ENCODE measurements at regions not wholly inside any gene's neighbourhood (a gene's known extent, or its start where the extent isn't known, plus 50 kb on each side); places are given as distances from the start of the nearest gene placed in this dataset.

- DNase-seq, result no peak
- H3K4me1 ChIP-seq (ENCODE audit: control insufficient read depth, insufficient read depth, low read length), result no peaks in the 10 kb centered on the region
- peaks cover 4% of the 10 kb centered on the region for H3K27me3 ChIP-seq (ENCODE audit: control insufficient read depth, insufficient read depth, low read length)
- H3K9me3 ChIP-seq (ENCODE audit: control insufficient read depth, low read depth, low read length), result no peaks in the 10 kb centered on the region
- H3K36me3 ChIP-seq (ENCODE audit: control insufficient read depth, insufficient read depth, low read length), result no peaks in the 10 kb centered on the region
- H3K4me3 ChIP-seq (ENCODE audit: low read length), result no peak overlapping the region
- no CpG with 5 or more reads among the region's 4 CpGs for WGBS (ENCODE audit: insufficient coverage, low lambda C conversion rate)
- H3K27ac ChIP-seq (ENCODE audit: low read length), result no peak overlapping the region
Measured at GRCh38 chr16:82361885-82362284, 191.9 kb upstream of the MPHOSPH6 start.

GRCh38 chr16:82360024-82360783 is 190.2 kb upstream of the MPHOSPH6 start:
- no peak for DNase-seq

GRCh38 chr16:82358606-82359221 is 188.7 kb upstream of the MPHOSPH6 start:
- Histone ChIP-seq H3K27ac (ENCODE audit: low read length) (no peak overlapping the region), H3K36me3 (ENCODE audit: control insufficient read depth, insufficient read depth, low read length) (no peaks in the 10 kb centered on the region), H3K9me3 (ENCODE audit: control insufficient read depth, low read depth, low read length) (no peaks in the 10 kb centered on the region), H3K4me3 (ENCODE audit: low read length) (no peak overlapping the region), H3K4me1 (ENCODE audit: control insufficient read depth, insufficient read depth, low read length) (no peaks in the 10 kb centered on the region), H3K27me3 (ENCODE audit: control insufficient read depth, insufficient read depth, low read length) (peaks cover 4% of the 10 kb centered on the region)
- WGBS (ENCODE audit: insufficient coverage, low lambda C conversion rate), result 33% methylated on average over 1 of the region's 7 CpGs
- DNase-seq, result peak in 1 of 2 donors; percentile 5

More at GRCh38 chr16:82360024-82360783, 190.2 kb upstream of the MPHOSPH6 start:
- WGBS (ENCODE audit: insufficient coverage, low lambda C conversion rate), result no CpG with 5 or more reads among the region's 2 CpGs
- Histone ChIP-seq H3K27me3 (ENCODE audit: control insufficient read depth, insufficient read depth, low read length) (peaks cover 4% of the 10 kb centered on the region), H3K9me3 (ENCODE audit: control insufficient read depth, low read depth, low read length) (no peaks in the 10 kb centered on the region), H3K4me1 (ENCODE audit: control insufficient read depth, insufficient read depth, low read length) (no peaks in the 10 kb centered on the region), H3K27ac (ENCODE audit: low read length) (no peak overlapping the region), H3K4me3 (ENCODE audit: low read length) (no peak overlapping the region), H3K36me3 (ENCODE audit: control insufficient read depth, insufficient read depth, low read length) (no peaks in the 10 kb centered on the region)

GRCh38 chr16:82358161-82358560 is 188.1 kb upstream of the MPHOSPH6 start:
- Histone ChIP-seq H3K27ac (ENCODE audit: low read length) (no peak overlapping the region), H3K4me1 (ENCODE audit: control insufficient read depth, insufficient read depth, low read length) (no peaks in the 10 kb centered on the region), H3K36me3 (ENCODE audit: control insufficient read depth, insufficient read depth, low read length) (no peaks in the 10 kb centered on the region), H3K27me3 (ENCODE audit: control insufficient read depth, insufficient read depth, low read length) (peaks cover 4% of the 10 kb centered on the region), H3K9me3 (ENCODE audit: control insufficient read depth, low read depth, low read length) (no peaks in the 10 kb centered on the region), H3K4me3 (ENCODE audit: low read length) (no peak overlapping the region)
- no peak for DNase-seq
- 92% methylated on average over 2 of the region's 3 CpGs for WGBS (ENCODE audit: insufficient coverage, low lambda C conversion rate)

GRCh38 chr16:82357237-82357636 is 187.2 kb upstream of the MPHOSPH6 start:
- no peak overlapping the region for H3K4me3 ChIP-seq (ENCODE audit: low read length)
- H3K9me3 ChIP-seq (ENCODE audit: control insufficient read depth, low read depth, low read length), result no peaks in the 10 kb centered on the region
- H3K27ac ChIP-seq (ENCODE audit: low read length), result no peak overlapping the region
- no peak for DNase-seq
- H3K36me3 ChIP-seq (ENCODE audit: control insufficient read depth, insufficient read depth, low read length), result no peaks in the 10 kb centered on the region
- H3K4me1 ChIP-seq (ENCODE audit: control insufficient read depth, insufficient read depth, low read length), result no peaks in the 10 kb centered on the region
- H3K27me3 ChIP-seq (ENCODE audit: control insufficient read depth, insufficient read depth, low read length), result peaks cover 4% of the 10 kb centered on the region
- no CpG with 5 or more reads among the region's 4 CpGs for WGBS (ENCODE audit: insufficient coverage, low lambda C conversion rate)

- no peaks in the 10 kb centered on the region for H3K36me3 ChIP-seq (ENCODE audit: control insufficient read depth, insufficient read depth, low read length)
- H3K9me3 ChIP-seq (ENCODE audit: control insufficient read depth, low read depth, low read length), result no peaks in the 10 kb centered on the region
- WGBS (ENCODE audit: insufficient coverage, low lambda C conversion rate), result no CpG with 5 or more reads among the region's 2 CpGs
- no peak overlapping the region for H3K27ac ChIP-seq (ENCODE audit: low read length)
- no peak for DNase-seq
- no peaks in the 10 kb centered on the region for H3K4me1 ChIP-seq (ENCODE audit: control insufficient read depth, insufficient read depth, low read length)
- no peak overlapping the region for H3K4me3 ChIP-seq (ENCODE audit: low read length)
- H3K27me3 ChIP-seq (ENCODE audit: control insufficient read depth, insufficient read depth, low read length), result no peaks in the 10 kb centered on the region
Measured at GRCh38 chr16:82350560-82350959, 180.5 kb upstream of the MPHOSPH6 start.

- H3K9me3 ChIP-seq (ENCODE audit: control insufficient read depth, low read depth, low read length), result no peaks in the 10 kb centered on the region
- no peaks in the 10 kb centered on the region for H3K36me3 ChIP-seq (ENCODE audit: control insufficient read depth, insufficient read depth, low read length)
- DNase-seq, result no peak
- no peaks in the 10 kb centered on the region for H3K4me1 ChIP-seq (ENCODE audit: control insufficient read depth, insufficient read depth, low read length)
- H3K27me3 ChIP-seq (ENCODE audit: control insufficient read depth, insufficient read depth, low read length), result no peaks in the 10 kb centered on the region
- H3K4me3 ChIP-seq (ENCODE audit: low read length), result no peak overlapping the region
- no CpG with 5 or more reads among the region's 2 CpGs for WGBS (ENCODE audit: insufficient coverage, low lambda C conversion rate)
- no peak overlapping the region for H3K27ac ChIP-seq (ENCODE audit: low read length)
Measured at GRCh38 chr16:82345318-82345717, 175.3 kb upstream of the MPHOSPH6 start.

GRCh38 chr16:82344157-82344556 is 174.1 kb upstream of the MPHOSPH6 start:
- H3K9me3 ChIP-seq (ENCODE audit: control insufficient read depth, low read depth, low read length), result no peaks in the 10 kb centered on the region
- H3K4me3 ChIP-seq (ENCODE audit: low read length), result no peak overlapping the region
- no peak overlapping the region for H3K27ac ChIP-seq (ENCODE audit: low read length)
- H3K4me1 ChIP-seq (ENCODE audit: control insufficient read depth, insufficient read depth, low read length), result no peaks in the 10 kb centered on the region
- no peak for DNase-seq
- H3K36me3 ChIP-seq (ENCODE audit: control insufficient read depth, insufficient read depth, low read length), result no peaks in the 10 kb centered on the region
- 33% methylated on average over 1 of the region's 4 CpGs for WGBS (ENCODE audit: insufficient coverage, low lambda C conversion rate)
- no peaks in the 10 kb centered on the region for H3K27me3 ChIP-seq (ENCODE audit: control insufficient read depth, insufficient read depth, low read length)

- H3K4me3 ChIP-seq (ENCODE audit: low read length), result no peak overlapping the region
- H3K36me3 ChIP-seq (ENCODE audit: control insufficient read depth, insufficient read depth, low read length), result no peaks in the 10 kb centered on the region
- no peaks in the 10 kb centered on the region for H3K27me3 ChIP-seq (ENCODE audit: control insufficient read depth, insufficient read depth, low read length)
- H3K4me1 ChIP-seq (ENCODE audit: control insufficient read depth, insufficient read depth, low read length), result no peaks in the 10 kb centered on the region
- no peaks in the 10 kb centered on the region for H3K9me3 ChIP-seq (ENCODE audit: control insufficient read depth, low read depth, low read length)
- WGBS (ENCODE audit: insufficient coverage, low lambda C conversion rate), result no CpG with 5 or more reads among the region's 4 CpGs
- DNase-seq, result no peak
- H3K27ac ChIP-seq (ENCODE audit: low read length), result no peak overlapping the region
Measured at GRCh38 chr16:82341146-82341669, 171.2 kb upstream of the MPHOSPH6 start.

- Histone ChIP-seq H3K27me3 (ENCODE audit: control insufficient read depth, insufficient read depth, low read length) (no peaks in the 10 kb centered on the region), H3K4me1 (ENCODE audit: control insufficient read depth, insufficient read depth, low read length) (no peaks in the 10 kb centered on the region), H3K9me3 (ENCODE audit: control insufficient read depth, low read depth, low read length) (no peaks in the 10 kb centered on the region), H3K4me3 (ENCODE audit: low read length) (no peak overlapping the region), H3K36me3 (ENCODE audit: control insufficient read depth, insufficient read depth, low read length) (no peaks in the 10 kb centered on the region), H3K27ac (ENCODE audit: low read length) (no peak overlapping the region)
- no peak for DNase-seq
- 80% methylated on average over 1 of the region's 4 CpGs for WGBS (ENCODE audit: insufficient coverage, low lambda C conversion rate)
Measured at GRCh38 chr16:82340531-82340930, 170.5 kb upstream of the MPHOSPH6 start.
